HG03469 (cell line): ENCODE measurements at regions not wholly inside any gene's neighbourhood (a gene's known extent, or its start where the extent isn't known, plus 50 kb on each side); places are given as distances from the start of the nearest gene placed in this dataset.

ENCODE experiments used
- ATAC-seq: cut with Tn5 transposase; IDR thresholded peaks from one replicate; pipeline ENCODE4 v1.9.1; 2021; ENCODE audit warnings: mild to moderate bottlenecking, moderate library complexity, moderate number of reproducible peaks; ENCODE audit not compliant: unreplicated experiment

DNA sequence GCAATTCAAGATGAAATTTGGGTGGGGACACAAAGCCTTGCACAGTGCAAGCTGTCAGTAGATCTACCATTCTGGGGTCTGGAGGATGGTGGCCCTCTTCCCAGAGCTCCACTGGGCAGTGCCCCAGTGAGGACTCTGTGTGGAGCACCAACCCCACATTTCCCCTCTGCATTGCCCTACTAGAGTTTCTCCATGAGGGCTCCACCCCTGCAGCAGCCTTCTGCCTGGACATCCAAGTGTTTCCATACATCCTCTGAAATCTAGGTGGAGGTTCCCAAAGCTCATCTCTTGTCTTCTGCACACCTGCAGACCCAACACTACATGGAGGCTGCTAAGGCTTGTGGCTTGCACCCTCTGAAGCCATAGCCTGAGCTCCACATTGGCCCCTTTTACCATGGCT lies 402.3 kb downstream of the RAB28 start:
- no peak for ATAC-seq

DNA sequence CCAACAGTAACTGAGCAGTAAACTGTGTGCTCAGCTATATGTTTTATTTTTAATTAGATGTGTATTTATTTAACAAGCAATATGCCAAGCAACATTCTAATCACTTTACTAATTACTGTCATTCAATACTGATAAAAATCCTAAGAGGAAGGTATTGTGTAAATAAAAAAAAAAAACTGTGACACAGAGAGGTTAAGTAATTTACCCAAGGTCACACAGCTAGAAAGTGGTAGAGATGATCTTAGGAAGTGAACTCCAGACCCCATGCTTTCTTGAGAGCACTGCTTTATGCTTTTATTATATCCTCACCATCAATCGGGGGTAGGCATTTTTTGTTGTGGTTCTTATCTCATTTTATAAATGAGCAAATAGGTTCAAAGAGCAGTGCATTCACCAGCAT lies 417.1 kb downstream of the RAB28 start:
- ATAC-seq = no peak

DNA sequence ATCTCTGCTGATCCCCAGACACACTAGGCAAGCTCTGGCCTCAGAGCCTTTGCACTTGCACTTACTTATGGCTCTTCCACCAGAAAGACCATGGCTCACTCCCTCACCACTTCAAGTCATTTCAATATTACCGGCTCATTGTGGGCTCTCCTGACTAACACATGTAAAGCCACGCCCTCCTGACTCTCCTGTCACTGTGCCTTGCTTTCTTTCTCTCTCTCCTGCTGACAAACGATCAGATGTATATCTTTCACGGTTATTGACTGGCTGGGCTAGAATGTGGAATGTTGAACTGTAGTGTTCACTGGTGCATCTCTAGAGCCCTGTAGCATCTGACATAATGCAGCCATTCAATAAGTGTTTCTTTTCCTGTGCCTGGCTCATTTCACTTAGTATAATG lies 425.1 kb downstream of the RAB28 start:
- ATAC-seq = no peak

DNA sequence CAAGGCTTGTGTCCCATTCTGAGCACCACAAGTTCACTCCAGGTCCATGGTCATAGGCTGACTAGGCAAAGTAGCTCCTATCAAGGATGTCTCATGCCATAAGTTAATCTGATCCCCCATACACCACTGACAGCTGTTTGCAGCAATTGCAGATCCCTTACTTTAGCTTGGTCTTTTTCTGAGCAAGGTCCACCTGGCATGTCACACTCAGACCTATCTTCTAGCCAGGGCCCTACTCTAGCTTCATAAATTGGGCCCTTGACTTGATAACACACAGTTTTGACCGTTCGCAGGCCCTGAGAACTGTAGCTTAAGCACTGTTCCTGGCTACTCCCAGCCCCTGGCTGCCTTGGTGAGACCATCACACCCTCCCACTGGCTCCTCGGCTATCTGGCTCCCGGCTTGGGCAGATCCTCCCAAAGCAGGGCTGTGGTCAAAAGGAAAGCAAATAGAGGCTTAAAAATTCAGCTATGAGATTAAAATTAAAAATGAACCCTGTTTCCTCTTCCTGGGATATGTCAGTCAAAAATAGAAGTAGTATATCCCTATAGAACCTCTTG lies 427.4 kb downstream of the RAB28 start:
- no peak for ATAC-seq

DNA sequence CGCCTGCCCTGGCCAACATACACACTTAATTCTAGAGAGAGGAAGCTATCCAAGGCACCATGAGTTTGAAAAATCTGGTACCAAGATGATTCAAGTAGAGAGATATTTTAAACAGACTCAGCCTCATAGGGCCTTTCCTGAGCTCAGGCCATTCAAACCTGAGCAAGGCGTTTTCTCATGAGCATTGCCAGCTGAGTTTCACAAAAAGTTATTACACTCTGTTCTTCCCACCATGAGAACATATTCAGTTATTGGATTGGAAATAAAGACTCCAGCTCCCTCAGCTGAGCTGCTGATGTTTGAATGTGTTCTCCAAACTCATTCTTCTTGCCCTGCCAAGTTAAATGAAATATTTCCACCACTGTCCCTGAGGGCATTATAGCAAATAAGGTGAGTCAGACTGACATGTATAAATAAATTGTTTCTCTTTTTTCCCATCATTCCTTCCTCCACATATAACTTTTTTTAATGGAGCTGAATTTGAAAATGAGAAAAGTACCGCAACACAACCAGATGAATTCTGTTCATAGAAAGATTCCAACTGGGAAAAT lies 429.6 kb downstream of the RAB28 start:
- ATAC-seq = no peak

DNA sequence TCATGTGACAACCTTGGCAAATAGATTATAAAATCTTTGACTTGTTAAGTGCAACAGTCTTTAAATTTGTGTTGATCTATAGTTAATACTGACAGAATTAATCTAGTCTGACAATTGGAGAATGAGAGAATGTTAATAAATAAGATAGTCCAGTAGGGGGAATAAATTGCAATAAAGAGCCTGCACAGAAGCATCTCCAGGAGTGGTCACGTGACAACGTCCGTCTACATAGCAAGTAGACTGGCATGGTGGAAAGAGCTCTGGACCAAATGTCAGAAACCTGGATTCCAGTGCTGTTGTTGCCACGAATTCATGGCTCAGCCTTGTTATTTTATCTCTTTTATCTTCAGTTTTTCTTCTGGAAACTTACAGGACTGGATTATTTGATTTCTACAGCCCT lies 436.5 kb downstream of the RAB28 start:
- no peak for ATAC-seq

DNA sequence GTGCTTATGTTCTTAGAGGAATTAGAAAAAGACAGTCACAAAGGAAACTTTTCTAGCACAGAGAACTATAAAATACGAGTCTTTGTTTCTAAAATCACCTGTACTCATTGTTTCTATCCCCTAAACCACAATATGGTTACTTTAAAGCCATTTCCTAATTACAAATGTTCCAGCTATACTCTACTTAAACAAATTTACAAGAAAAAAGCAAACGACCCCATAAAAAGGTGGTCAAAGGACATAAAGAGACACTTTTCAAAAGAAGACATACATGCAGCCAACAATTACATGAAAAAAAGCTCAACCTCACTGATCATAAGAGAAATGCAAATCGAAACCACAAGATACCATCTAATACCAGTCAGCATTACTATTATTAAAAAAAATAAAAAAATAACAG lies 447.3 kb downstream of the RAB28 start:
- no peak for ATAC-seq

DNA sequence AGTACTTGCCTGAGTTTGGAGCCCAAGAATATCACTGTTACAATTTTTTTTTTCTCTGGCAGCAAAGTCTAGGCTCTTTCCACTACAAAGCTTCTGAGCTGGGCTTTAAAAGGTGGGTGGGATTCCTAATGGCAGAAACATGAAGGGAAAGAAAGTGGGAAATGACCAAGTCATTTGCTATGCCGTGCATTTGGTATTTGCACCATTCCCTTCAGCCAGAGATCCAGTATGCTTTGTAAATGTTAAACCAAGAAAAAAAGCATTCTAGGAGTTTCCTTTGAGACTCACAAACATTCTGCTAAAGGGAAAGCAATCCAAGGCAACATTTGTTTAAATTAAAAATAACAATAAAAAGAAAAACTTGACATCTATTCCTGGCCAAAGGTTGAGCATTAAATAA lies 451.2 kb downstream of the RAB28 start:
- no peak for ATAC-seq

DNA sequence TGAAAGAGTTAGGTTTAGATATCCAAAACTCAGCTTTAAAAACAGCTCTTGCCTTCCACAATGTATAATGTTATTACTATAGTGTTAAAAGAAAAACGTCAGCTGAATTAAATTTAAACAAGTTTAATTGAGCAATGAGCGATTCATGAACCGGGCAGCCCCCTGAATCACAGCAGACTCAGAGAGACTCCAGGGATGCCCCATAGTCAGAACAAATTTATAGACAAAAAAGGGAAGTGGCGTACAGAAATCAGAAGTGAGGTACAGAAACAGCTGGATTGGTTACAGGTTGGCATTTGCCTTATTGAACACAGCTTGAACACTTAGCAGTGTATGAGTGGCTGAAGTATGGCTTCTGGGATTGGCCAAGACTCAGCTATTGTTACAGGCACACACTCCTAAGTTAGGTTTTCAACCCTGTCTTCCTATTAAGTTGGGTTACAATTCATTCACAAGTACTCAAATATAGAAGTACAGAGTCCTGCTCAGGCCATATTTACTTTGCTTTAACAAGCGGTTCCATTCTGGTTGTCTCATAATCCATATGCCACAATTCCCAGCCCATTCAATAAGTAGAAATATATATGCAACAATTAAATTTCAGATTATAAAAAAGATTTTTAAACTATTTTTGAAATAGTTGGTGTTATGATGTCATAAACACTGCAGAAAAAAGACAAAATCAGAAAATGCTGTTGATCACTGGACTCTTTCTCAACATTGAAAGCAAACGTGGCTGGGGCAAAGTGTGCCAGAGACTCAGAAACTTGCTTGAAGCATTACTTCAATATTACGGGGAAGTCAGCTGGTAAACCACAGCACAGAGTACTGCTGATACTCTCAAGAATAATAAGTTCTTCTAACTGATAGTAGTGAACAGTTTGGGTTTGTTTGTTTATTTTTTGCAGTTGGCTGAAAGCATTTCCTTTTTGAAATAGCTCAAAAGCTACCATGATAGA lies 459.7 kb downstream of the RAB28 start:
- no peak for ATAC-seq

DNA sequence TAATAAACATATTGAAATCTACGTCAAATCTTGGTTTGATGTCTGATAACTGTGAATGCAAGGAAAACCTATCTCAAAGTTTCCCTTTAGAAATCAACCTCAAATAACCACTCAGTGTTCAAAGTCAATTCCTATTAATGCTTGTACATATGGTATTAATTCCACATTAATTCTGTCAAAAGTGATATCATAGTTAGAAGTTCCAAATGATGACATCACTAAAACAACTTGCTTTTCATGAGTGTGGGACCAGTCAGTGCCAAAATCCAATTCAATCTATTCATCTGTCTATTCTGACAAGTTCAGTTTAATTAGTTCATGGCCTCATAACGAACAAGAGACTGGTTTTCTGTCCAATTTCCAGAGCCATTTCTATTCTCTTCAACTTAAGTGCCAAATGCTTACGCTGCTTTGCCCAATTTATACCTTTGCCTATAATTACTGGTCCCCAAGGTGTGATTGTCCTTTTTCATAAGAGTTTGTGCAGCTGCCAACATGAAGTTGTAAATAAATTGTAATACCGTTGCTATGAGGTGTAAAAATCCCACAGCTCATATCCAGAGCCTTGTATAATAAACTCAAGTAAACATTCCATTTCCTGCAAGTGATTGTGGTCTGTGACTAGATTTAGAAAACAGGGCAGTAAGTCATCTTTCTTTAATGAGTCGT lies 476.2 kb downstream of the RAB28 start:
- ATAC-seq = no peak

DNA sequence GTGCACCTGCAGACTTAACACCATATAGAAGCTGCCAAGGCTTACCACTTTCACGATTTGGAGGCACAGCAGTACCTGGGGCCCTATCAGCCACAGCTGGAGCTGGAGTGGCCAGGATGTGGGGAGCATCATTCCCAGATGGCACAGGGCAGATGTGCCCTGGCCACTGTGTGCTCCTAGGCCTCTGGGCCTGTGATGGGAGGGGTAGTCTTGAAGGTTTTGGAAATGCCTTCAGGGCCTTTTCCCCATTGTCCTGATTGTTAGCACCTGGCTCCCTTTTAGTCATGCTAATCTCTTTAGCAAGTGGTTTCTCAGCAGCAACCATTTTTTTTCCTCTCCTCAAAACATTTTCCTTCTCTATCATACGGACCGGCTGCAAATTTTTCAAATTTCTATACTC lies 490.2 kb downstream of the RAB28 start:
- no peak for ATAC-seq

DNA sequence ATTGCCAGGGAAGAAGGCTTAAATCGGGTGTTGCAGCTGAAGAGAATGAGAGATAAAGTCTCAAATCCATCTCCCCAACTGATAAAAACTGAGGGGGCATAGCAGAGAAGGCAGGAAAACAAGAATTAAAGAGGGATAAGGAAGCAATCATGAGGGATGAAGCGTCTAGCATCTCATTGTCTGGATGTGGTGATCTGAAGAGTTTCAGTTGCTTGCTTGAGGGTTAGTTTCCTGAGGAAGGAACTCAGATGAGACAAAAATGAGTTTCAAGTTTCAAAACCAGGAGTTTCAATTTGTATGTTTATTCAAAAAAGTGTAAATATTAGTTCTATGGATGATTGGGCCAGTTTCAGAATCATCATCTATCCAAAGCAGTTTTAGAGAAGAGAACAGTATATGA lies 496.9 kb downstream of the RAB28 start:
- ATAC-seq = no peak

DNA sequence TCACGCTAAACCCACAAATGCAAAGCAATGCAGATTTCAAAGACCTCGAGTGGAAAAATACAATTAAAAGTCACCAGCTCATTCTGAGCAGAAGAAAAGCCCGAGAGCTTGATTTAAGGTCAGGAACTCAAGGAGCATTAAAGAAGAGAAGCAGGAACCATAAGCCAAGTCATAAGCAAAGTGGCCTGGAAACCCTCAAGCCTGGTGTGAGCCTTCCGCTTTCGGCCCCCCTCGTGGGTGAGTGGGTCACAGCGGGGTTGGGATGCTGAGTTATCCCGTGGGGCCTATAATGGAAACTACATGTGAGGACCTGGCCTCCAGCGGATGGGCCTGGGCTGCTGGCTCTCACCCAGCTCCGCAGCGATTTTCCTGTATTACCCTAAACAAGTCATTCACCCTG lies 504.3 kb downstream of the RAB28 start:
- no peak for ATAC-seq

DNA sequence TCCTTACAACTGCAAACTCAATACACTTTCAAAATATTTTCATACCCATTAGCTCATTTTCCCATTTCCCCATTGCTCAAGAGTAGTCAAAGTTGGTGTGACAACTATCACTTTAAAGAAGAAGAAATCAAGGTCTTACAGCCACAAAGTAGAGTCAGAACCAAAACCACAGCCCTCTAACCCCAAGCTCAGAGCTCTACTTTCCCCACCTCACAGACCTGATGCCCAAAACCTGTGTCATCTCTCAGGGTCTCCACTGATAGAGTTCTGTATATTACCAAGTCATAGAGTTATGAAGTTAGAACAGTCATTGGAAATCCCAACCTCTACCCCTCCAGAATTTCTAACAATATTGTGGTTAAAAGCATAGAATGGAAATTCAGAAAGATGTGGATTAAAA lies 505.8 kb downstream of the RAB28 start:
- ATAC-seq = no peak

DNA sequence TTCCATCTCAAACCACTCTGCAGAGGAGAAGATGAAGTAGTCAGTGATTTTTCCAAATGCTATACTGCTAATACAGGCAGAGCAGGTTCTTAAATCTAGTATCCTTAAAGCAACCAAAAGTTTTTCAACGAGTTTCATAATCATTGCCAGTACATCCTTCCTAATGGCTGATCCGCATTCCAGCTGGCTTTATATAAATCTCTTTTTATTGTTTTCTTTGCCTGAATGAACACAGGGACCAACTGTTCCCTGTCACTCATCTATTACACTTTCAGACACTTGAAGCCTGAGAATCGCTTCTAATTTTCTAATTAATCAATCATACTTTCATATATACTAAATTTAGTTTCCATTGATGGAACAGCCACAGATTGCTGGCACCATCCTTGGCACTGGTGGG lies 508.6 kb downstream of the RAB28 start:
- ATAC-seq = no peak

DNA sequence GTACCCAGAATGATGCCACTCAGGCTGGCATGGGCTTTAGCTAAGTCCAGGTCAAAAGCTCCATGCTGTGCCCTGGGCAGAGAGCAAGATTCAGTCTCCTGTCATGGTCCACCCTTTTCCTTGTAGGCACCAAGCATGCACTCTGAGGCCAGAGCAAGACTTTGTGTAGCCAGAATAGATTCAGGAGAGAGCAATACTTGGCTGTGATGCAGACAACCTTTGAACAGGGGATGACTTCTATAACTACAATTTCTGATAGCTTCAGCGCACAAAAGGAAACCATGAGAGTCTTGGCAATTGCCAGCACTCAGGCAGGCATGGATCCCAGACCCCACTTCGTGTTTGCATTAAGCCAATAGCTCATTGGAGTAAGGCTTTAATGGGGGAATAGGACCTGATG lies 510.6 kb downstream of the RAB28 start:
- no peak for ATAC-seq

DNA sequence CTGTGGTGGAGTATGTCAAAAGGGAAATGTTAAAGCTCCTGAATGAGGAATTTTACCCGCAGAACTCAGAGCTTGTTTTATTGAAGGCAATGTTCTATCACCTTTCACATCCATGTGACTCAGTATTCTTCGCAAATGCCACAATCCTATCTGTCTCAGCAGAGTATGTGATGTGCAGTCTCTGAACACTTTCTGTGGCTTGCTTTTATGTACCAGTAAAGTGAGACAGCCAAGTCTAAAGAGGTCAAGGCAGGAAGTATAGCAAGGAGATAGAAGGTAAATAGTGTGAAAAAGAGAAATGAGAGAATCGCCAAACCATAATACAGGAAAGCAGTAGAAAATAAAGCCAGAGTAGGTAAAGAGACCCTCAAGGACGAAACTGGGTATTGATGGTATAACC lies 515.8 kb downstream of the RAB28 start:
- ATAC-seq = no peak

DNA sequence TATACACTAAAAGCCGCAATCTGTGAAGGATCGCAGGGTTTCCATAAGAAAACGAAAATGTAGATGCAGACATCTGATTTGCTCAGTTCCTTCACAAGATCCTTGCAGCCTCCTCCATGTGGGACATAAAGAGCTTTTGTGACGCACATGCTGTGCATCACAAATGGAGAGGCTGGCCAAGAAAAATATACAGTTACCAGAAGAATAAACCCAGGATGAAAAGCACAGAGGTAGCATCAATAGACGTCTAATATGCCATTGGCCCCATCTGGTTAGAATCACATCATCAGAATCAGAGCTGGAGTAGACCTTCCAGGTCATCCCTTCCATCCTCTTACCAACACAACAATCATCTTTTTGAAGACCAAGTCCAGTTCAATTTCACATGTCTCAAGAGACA lies 517.4 kb downstream of the RAB28 start:
- no peak for ATAC-seq

DNA sequence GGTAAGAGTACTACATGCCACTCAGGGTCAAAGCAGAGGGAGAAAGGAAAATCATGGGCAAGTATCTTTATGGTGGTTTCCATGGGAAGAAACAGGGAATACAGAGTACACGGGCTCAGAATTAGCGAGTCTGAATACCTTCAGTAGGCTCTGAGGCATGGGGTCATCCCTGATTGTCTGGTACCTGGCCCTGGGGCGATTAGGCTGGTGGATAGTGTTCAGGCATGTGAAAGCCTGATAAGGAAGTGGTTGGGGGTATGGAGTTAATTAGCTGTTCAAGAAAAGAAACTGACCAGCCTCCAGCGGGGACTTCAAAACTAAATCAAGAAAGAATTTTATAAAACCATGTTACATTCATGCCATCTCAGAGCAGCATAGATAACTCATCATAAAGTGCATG lies 518.8 kb downstream of the RAB28 start:
- ATAC-seq = no peak

DNA sequence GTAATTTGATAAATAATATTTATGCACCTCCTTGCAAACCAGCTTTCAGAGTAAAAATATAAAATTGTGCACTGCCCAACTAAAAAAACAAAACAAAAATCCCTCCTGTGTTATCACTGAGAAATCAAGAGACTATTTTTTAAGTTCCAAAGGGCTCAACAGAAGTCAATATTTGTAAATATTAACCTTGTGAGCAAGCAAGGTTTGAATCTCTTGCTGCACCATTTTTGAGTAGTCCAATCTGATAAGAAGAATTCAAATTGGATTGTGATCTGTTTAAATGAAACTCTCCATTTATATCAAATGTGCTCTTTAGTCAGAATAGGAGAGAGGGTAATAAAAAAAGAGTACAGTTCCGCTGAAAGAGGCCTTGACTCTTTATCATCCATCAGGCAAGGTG lies 520.2 kb downstream of the RAB28 start:
- ATAC-seq = no peak

DNA sequence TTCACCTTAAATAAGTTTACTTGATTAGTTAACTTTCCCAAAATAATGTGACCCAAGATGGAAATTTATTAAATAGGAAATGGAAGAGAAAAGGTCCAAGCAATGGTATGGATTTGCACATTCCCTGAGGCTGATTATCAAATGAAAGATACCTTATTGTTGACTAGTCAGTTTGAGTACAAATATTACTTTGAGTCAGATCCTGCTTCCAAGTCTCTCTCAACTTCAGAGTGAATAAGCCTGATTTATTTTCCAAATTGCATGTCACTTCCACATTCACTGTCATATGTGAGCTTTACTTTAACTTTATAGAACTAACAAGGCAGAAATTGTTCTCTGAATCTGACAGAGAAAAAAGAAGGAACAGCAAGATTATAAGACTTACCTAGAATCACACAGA lies 520.8 kb downstream of the RAB28 start:
- ATAC-seq = no peak

DNA sequence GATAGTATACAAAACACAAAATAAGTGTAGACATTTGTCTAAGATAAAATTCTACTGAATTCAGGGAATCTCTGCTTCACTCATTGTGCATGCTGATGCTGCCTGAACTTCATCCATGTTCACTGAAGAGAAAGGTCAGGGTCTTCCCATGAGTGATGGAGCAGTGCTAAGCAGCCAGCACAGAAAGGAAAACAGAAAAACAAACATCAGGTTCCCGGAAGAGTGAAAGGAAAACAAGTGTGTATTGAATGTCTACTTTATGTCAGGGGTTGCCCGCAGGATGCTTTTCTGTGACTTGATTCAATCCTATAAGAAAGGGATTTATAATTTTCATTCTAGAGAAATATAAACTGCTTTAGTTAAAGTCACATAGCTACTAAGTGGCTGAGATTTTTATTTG lies 522.4 kb downstream of the RAB28 start:
- ATAC-seq = no peak
